HG03457 (cell line): ENCODE measurements at regions not wholly inside any gene's neighbourhood (a gene's known extent, or its start where the extent isn't known, plus 50 kb on each side); places are given as distances from the start of the nearest gene placed in this dataset.
"Not testable (repeated sequence)": the region's sequence is repeated elsewhere in the genome, so short reads cannot be mapped to it uniquely, and the experiment has no call there.

ENCODE experiments used
- ATAC-seq: cut with Tn5 transposase; IDR thresholded peaks from one replicate; pipeline ENCODE4 v1.9.1; 2021; ENCODE audit warnings: moderate number of reproducible peaks; ENCODE audit not compliant: unreplicated experiment

DNA sequence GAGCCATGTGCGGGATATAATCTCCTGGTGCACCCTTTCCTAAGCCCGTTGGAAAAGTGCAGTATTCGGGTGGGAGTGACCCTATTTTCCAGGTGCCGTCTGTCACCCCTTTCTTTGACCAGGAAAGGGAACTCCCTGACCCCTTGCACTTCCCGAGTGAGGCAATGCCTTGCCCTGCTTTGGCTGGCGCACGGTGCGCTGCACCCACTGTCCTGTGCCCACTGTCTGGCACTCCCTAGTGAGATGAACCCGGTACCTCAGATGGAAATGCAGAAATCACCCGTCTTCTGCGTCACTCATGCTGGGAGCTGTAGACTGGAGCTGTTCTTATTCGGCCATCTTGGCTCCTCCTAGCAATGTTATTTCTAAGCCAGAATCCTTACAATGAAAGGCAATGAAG, 121.1 kb downstream of the TAF11L14 start:
- ATAC-seq = not testable (repeated sequence)

- ATAC-seq = no peak
Measured at GRCh38 chr5:17761326-17761725, 127.1 kb downstream of the TAF11L14 start.

GRCh38 chr5:17763301-17763700, 129.0 kb downstream of the TAF11L14 start:
- no peak for ATAC-seq

DNA sequence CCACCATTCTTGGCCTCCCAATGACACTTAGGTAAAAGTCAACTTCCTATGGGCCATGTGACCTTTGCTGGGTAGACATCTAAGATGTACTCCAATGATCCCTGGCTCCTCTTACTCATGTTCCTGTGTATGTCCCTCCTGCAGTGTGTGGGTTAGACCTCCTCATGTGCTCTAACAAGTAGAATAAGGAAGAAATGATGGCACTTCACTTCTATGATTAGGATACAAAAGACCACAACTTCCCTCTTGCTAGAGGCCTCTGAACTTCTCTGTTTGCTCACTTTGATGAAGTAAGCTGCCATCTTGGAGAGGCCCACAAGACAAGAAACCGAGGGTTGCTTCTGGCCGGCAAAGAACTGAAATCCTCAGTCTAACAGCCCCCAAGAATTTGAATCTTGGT, 131.8 kb downstream of the TAF11L14 start:
- no peak for ATAC-seq

GRCh38 chr5:17769277-17769676, 135.0 kb downstream of the TAF11L14 start:
- ATAC-seq = no peak

DNA sequence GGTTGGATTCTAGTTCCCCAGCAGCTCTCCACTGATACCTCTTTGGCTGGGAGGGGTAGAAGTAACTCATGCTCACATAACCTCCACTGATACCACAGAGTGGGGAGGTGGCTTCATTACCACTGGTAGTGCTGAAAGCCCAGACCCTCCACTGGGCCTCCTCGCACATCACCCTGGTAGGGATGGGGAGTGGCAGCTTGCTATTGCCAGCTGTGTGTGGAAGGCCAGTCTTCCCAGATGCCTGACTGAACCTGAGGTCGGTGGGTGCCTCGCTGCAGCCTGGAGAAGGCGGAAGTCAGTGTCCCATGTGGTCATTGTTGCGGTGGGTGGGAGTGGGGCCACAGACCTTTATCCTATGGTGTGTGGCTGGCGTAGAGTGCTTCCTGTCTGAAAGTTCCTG, 138.0 kb downstream of the TAF11L14 start:
- no peak for ATAC-seq

- ATAC-seq = no peak
Measured at GRCh38 chr5:17785774-17786173, 151.5 kb downstream of the TAF11L14 start.

DNA sequence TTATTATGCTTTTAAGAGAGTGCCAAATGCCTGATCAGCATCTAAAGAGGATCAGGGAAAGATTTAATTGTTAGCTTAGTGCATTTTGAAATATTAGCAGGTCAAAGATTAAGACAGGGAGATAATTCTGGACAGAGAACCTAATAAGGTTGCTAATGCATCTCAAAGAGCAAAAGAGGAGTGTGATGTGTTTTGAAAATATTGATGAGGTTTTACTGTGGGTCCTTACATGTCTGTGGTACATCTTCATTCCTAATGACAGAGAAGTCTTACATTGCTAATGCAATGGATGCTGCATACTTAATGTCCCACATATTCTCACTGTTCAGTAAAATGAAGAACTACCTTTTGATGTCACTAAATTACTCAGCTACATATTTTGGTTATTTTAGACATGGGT, 154.1 kb downstream of the TAF11L14 start:
- ATAC-seq = no peak

DNA sequence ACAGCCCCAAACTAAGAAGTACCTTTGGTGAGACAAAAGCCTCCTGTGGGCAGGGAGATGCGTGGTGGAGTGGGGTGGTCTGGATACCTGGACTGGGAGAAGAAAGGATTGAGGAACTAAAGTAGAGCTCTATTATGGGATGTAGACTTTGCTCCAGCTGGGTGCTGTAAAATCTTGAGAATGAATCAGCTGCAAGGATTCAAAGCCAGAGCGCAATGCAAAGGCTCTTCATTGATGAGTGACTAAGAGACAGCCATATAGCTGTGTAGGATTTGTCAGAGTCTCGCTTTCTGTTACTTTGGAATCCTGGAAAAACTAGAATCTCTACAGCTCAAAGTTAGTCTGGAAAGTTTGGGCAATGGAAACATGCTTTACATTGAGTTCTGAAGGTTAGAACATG, 159.9 kb downstream of the TAF11L14 start:
- no peak for ATAC-seq

GRCh38 chr5:17794815-17795214, 160.6 kb downstream of the TAF11L14 start:
- no peak for ATAC-seq

- ATAC-seq = no peak
Measured at GRCh38 chr5:17796142-17796541, 161.9 kb downstream of the TAF11L14 start.

DNA sequence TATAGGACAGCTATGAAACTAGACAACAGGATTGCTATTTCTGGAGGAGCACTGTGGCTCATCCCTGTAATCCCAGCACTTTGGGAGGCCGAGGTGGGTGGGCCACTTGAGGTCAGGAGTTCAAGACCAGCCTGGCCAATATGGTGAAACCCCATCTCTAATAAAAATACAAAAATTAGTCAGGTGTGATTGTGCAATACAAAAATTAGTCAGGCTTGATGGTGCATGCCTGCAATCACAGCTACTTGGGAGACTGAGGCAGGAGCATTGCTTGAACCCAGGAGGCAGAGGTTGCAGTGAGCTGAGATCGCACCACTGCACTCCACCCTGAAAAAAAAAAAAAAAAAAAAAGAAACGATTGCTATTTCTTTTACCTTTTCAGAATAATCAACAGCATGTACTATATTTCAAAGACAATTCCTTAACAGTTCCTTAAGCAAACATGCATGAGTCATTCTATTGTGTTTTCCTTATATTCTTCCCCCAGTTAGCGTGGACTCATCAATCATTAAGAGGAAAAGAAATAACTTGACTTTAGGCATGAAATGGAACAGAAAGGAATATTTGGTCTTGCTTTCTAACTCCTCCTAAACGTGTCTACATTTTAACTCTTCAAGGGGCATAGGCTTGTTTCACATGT, 162.6 kb downstream of the TAF11L14 start:
- no peak for ATAC-seq

DNA sequence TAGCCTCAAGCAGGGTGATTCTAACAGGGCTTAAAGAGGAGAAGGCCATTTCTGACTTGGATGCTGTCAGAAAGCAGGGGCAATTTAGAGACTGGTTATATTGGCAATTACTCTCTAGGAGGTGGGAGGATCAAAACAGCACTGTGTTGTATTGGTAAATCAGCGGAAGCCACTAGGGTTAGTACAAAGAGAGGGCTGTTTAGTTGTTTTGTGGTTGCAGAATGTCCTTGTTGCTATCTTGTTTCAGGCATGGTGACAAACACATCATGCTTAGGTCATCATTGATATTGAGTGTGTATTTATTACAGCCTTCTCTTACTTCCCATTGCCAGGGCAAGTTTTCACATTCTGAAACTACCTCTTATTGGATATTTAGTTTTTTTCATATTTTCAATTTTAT, 165.3 kb downstream of the TAF11L14 start:
- no peak for ATAC-seq

DNA sequence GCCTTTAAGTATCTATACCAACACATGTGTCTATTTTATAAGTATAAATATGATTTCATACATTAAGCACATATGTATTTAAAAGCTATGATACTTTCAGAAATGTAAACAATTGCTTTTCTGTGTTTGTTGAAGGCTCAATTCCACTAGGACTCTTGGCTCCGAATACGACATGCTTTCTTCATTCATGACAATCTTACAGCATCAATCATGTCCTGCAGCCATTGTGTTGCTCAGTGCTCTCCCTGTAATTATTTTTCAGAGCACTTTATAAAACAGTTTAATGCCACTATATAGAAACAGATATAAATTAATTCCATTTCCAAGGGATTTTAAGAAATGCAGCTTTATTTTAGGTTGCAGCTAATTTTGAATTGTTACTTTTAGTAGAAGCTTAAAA, 167.3 kb downstream of the TAF11L14 start:
- ATAC-seq = no peak

- no peak for ATAC-seq
Measured at GRCh38 chr5:17802256-17802655, 168.0 kb downstream of the TAF11L14 start.

GRCh38 chr5:17803971-17804370, 169.7 kb downstream of the TAF11L14 start:
- ATAC-seq = no peak

GRCh38 chr5:17805227-17805825, 171.1 kb downstream of the TAF11L14 start:
- no peak for ATAC-seq

DNA sequence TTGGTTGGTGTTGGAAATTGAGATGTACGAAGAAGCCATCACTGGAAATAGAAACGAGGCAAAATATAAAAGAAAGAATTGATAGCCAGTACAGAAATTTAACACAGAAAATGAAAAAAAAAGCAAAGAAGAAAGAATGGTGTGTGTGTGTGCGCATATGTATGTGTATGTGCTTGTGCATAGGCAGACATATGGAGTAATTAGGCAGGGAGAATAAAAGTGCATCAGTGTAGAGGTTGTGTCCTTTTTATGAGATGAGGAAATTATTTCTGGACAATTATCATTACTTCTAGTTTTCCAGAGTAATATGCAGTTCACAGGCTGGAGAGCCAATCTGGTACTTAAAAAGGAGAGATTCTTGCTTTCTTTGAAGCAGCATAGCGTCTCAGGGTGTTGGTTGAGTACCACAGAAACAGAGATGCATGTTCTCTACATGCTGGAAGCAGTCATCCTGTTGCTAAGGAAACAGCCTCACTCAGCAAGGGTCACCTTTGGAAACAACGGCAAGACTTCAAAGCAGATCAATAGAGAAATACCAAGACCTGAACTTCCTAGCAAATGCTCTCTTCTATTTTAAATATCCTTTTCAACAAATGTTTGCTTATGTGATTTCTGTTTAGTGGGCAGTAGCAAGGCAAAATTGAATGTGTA, 172.7 kb downstream of the TAF11L14 start:
- ATAC-seq = no peak

- ATAC-seq = no peak
Measured at GRCh38 chr5:17808566-17808965, 174.3 kb downstream of the TAF11L14 start.

GRCh38 chr5:17810734-17811133, 176.5 kb downstream of the TAF11L14 start:
- ATAC-seq = no peak

DNA sequence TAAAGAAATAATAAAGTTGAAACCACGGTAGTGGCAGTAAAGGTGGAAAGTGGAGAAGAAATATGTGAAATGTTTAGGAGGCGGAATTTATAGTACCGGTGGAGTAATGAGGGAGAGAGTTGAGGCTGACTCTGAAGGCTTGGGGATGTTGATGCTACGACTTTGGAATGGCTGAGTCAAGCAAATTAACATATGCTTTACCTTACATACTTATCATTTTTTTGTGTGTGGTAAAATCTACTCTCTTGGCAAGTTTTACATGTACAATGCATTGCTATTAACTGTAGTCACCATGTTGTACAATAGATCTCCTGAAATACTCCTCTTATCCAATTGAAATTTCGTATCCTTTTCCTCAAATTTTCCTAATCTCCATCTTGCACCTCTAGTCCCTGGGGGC, 179.0 kb downstream of the TAF11L14 start:
- no peak for ATAC-seq

GRCh38 chr5:17816505-17816904, 182.2 kb downstream of the TAF11L14 start:
- no peak for ATAC-seq
